Spleen (tissue), 11 donors: ENCODE measurements at regions not wholly inside any gene's neighbourhood (a gene's known extent, or its start where the extent isn't known, plus 50 kb on each side); places are given as distances from the start of the nearest gene placed in this dataset.

Source experiments
- DNase-seq: peaks from one replicate; pipeline ENCODE4 v3.0.0-alpha.2; 2020
- H3K27ac ChIP-seq, 8 donors: fragments of 200-600 bp; sonication (generic) in 7 of 8; 1 replicate in 4 of 8; 2 replicates in 4 of 8; pipeline versions ENCODE4 v1.5.0 to v1.8.0; 2016 to 2021; ENCODE audit warnings: inconsistent platforms in 4 of 8, mild to moderate bottlenecking in 4 of 8, moderate library complexity in 1 of 8
- H3K27me3 ChIP-seq, 7 donors: fragments of 200-600 bp; sonication (generic) in 6 of 7; replicated peaks in 1 of 7; 1 replicate in 4 of 7; 2 replicates in 3 of 7; pipeline versions ENCODE4 v1.5.0 to v1.8.0; 2016 to 2021; ENCODE audit warnings: inconsistent platforms in 3 of 7, mild to moderate bottlenecking in 1 of 7
- H3K36me3 ChIP-seq, 6 donors: fragments of 200-600 bp; sonication (generic) in 5 of 6; 1 replicate in 4 of 6; 2 replicates in 2 of 6; pipeline versions ENCODE4 v1.5.0 to v1.8.0; 2016 to 2021; ENCODE audit warnings: inconsistent platforms in 2 of 6
- H3K4me1 ChIP-seq, 6 donors: fragments of 200-600 bp; sonication (generic) in 5 of 6; 1 replicate in 3 of 6; 2 replicates in 3 of 6; pipeline versions ENCODE4 v1.5.0 to v1.8.0; 2016 to 2021; ENCODE audit warnings: inconsistent platforms in 3 of 6
- H3K4me3 ChIP-seq, 8 donors: fragments of 200-600 bp; sonication (generic) in 7 of 8; 1 replicate in 4 of 8; 2 replicates in 4 of 8; pipeline versions ENCODE4 v1.5.0 to v1.8.0; 2016 to 2021; ENCODE audit warnings: inconsistent platforms in 4 of 8, mild to moderate bottlenecking in 4 of 8, moderate library complexity in 2 of 8
- H3K9me3 ChIP-seq, 8 donors: fragments of 200-600 bp; sonication (generic) in 7 of 8; 1 replicate in 4 of 8; 2 replicates in 4 of 8; pipeline versions ENCODE4 v1.5.0 to v1.8.0; 2016 to 2021; ENCODE audit warnings: inconsistent platforms in 4 of 8
- POLR2A ChIP-seq, 3 donors: fragments of 450-650 bp; IDR thresholded peaks; one replicate each; pipeline ENCODE4 v1.5.1; 2017; ENCODE audit warnings: antibody characterized with exemption in 3 of 3, mild to moderate bottlenecking in 1 of 3
- POLR2AphosphoS5 ChIP-seq, 3 donors: sonication (generic); formaldehyde crosslinking; IDR thresholded peaks; one replicate each; pipeline ENCODE4 v1.5.1; 2017; ENCODE audit warnings: antibody characterized with exemption in 3 of 3
- WGBS, 5 donors: extraction: QIAGEN DNeasy Blood & Tissue Kit in 3 of 5; methylation state at CpG; one replicate each; pipeline versions ENCODE4 v1.1.5 to v1.1.7; 2013 to 2018; 5-methylcytosine and 5-hydroxymethylcytosine counted together
- intact Hi-C: fragments of 100-400 bp; cut with DNase I; formaldehyde crosslinking; loops from one replicate; pipeline ENCODE4 v1.15.0; 2023; ENCODE audit warnings: low total_unique reads
- TF ChIP-seq, protein P1 (sequence below), 11 experiments: fragments of 200-600 bp in 7 of 11; fragments of 450-650 bp in 4 of 11; sonication (generic) in 4 of 11; IDR thresholded peaks in 8 of 11; conservative IDR thresholded peaks in 3 of 11; 1 replicate in 7 of 11; 2 replicates in 4 of 11; pipeline versions ENCODE4 v1.4.0 to v1.8.0; 2016 to 2021; ENCODE audit warnings: antibody characterized with exemption in 11 of 11, inconsistent platforms in 4 of 11, mild to moderate bottlenecking in 1 of 11
- donor health status: healthy with polysubstance abuse.
- donor health status: DM: no; HTN: no; CAD: no; lungs with moderate emphysema.
- donor health status: DM: no; HTN: no; CAD: no.
- donor health status: Bipolar disorder and iron deficiency.
- donor health status: healthy.
- donor health status: DM: no; HTN: no; CAD: no.
- donor health status: DM: yes; HTN: yes; CAD: no.

- TF ChIP-seq POLR2AphosphoS5 (IDR thresholded peaks at IDR 0.05), result no peak
- no peak for TF ChIP-seq POLR2A (IDR thresholded peaks at IDR 0.05)
- TF ChIP-seq, protein P1, sequence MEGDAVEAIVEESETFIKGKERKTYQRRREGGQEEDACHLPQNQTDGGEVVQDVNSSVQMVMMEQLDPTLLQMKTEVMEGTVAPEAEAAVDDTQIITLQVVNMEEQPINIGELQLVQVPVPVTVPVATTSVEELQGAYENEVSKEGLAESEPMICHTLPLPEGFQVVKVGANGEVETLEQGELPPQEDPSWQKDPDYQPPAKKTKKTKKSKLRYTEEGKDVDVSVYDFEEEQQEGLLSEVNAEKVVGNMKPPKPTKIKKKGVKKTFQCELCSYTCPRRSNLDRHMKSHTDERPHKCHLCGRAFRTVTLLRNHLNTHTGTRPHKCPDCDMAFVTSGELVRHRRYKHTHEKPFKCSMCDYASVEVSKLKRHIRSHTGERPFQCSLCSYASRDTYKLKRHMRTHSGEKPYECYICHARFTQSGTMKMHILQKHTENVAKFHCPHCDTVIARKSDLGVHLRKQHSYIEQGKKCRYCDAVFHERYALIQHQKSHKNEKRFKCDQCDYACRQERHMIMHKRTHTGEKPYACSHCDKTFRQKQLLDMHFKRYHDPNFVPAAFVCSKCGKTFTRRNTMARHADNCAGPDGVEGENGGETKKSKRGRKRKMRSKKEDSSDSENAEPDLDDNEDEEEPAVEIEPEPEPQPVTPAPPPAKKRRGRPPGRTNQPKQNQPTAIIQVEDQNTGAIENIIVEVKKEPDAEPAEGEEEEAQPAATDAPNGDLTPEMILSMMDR (IDR thresholded peaks at IDR 0.05 in 8 of 11, conservative IDR thresholded peaks at IDR 0.05 in 3 of 11), result no peak
- Histone ChIP-seq H3K4me3 (no peak overlapping the region), H3K27me3 (no peaks in the 10 kb centered on the region), H3K4me1 (no peaks in the 10 kb centered on the region), H3K36me3 (no peaks in the 10 kb centered on the region), H3K27ac (no peak overlapping the region), H3K9me3 (peaks cover 0 to under 1% (median 0%) of the 10 kb centered on the region in 8 donors)
- WGBS, 5 donors, result 86 to 95% (median 90%) methylated on average over 2 of the region's 2 CpGs
- intact Hi-C loops, result no loop called here
- DNase-seq, result no peak
Measured at GRCh38 chr5:67732921-67733320, 482.6 kb upstream of the PIK3R1 start.

- H3K4me3 ChIP-seq, result no peak overlapping the region
- no peak for DNase-seq
- no peaks in the 10 kb centered on the region for H3K4me1 ChIP-seq
- intact Hi-C loops, result no loop called here
- no peaks in the 10 kb centered on the region for H3K36me3 ChIP-seq
- TF ChIP-seq, protein P1 (IDR thresholded peaks at IDR 0.05 in 8 of 11, conservative IDR thresholded peaks at IDR 0.05 in 3 of 11), result no peak
- no peak for TF ChIP-seq POLR2AphosphoS5 (IDR thresholded peaks at IDR 0.05)
- TF ChIP-seq POLR2A (IDR thresholded peaks at IDR 0.05), result no peak
- no peaks in the 10 kb centered on the region for H3K9me3 ChIP-seq
- no peak overlapping the region for H3K27ac ChIP-seq
- no peaks in the 10 kb centered on the region for H3K27me3 ChIP-seq
Measured at GRCh38 chr5:67732471-67732870, 483.1 kb upstream of the PIK3R1 start.

- 82 to 94% (median 93%) methylated on average over 2 of the region's 2 CpGs for WGBS, 5 donors
- no peak for TF ChIP-seq POLR2AphosphoS5 (IDR thresholded peaks at IDR 0.05)
- TF ChIP-seq POLR2A (IDR thresholded peaks at IDR 0.05), result no peak
- TF ChIP-seq, protein P1 (IDR thresholded peaks at IDR 0.05 in 8 of 11, conservative IDR thresholded peaks at IDR 0.05 in 3 of 11), result no peak
- H3K27ac ChIP-seq, result no peak overlapping the region
- no peak overlapping the region for H3K4me3 ChIP-seq
- no peak for DNase-seq
- no peaks in the 10 kb centered on the region for H3K36me3 ChIP-seq
- H3K9me3 ChIP-seq, result no peaks in the 10 kb centered on the region
- intact Hi-C loops, result no loop called here
- no peaks in the 10 kb centered on the region for H3K4me1 ChIP-seq
- no peaks in the 10 kb centered on the region for H3K27me3 ChIP-seq
Measured at GRCh38 chr5:67731886-67732285, 483.7 kb upstream of the PIK3R1 start.

DNA sequence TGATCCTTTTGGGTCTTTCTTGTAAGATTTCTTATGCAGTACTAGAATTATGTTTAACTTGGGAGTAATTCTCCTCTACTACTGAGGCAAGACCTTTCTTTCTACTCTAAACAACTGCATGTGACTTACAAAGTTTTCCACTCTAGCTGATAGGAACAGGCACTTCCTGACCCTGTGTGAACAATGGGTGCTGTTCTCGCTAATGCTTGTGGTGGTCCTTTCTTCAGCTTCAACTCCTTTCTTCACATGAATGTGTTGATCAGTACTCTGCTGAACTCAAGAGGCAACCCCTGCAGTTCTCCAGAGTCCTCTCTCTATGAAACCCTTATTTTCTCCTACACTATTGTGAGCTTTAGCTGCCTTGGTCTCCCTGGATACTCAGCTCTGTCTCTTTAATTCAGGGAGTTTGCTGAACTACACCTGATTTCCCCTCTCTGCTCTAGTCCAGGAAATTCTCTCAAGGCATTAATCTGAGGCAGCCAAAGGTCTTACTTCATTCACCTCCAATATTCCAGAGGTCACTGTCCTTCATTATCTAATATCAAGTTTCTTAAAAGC is 484.6 kb upstream of the PIK3R1 start:
- Histone ChIP-seq H3K27me3 (no peaks in the 10 kb centered on the region), H3K4me1 (no peaks in the 10 kb centered on the region), H3K27ac (no peak overlapping the region), H3K9me3 (no peaks in the 10 kb centered on the region), H3K4me3 (no peak overlapping the region), H3K36me3 (no peaks in the 10 kb centered on the region)
- DNase-seq, result no peak
- intact Hi-C loops, result no loop called here
- TF ChIP-seq POLR2A (IDR thresholded peaks at IDR 0.05) (no peak), POLR2AphosphoS5 (IDR thresholded peaks at IDR 0.05) (no peak)
- TF ChIP-seq, protein P1 (IDR thresholded peaks at IDR 0.05 in 8 of 11, conservative IDR thresholded peaks at IDR 0.05 in 3 of 11), result no peak
- 74 to 100% (median 91%) methylated on average over 1 of the region's 1 CpG for WGBS, 5 donors
